IMR-90 (cell line): ENCODE measurements at regions not wholly inside any gene's neighbourhood (a gene's known extent, or its start where the extent isn't known, plus 50 kb on each side); places are given as distances from the start of the nearest gene placed in this dataset.

Experiments used
- BHLHE40 ChIP-seq: fragments of 150-350 bp; IDR thresholded peaks from 2 replicates; pipeline ENCODE4 v1.6.1; 2016; ENCODE audit warnings: mild to moderate bottlenecking, low read depth, low read length
- CEBPB ChIP-seq: IDR thresholded peaks from 2 replicates; pipeline ENCODE4 v1.6.1; 2012; ENCODE audit warnings: low read depth, low read length, improper control_type of control experiment
- CTCF ChIP-seq: conservative IDR thresholded peaks from 2 replicates; pipeline ENCODE4 v1.5.1; 2012; ENCODE audit warnings: mild to moderate bottlenecking, low read depth, low read length, improper control_type of control experiment
- MAFK ChIP-seq: IDR thresholded peaks from 2 replicates; pipeline ENCODE4 v1.6.1; 2012; ENCODE audit warnings: low read depth, low read length, improper control_type of control experiment
- MAZ ChIP-seq: IDR thresholded peaks from 2 replicates; pipeline ENCODE4 v1.6.1; 2012; ENCODE audit warnings: low read depth, mild to moderate bottlenecking, low read length, improper control_type of control experiment, moderate library complexity, borderline replicate concordance
- MXI1 ChIP-seq: IDR thresholded peaks from 2 replicates; pipeline ENCODE4 v1.6.1; 2012; ENCODE audit warnings: low read depth, mild to moderate bottlenecking, low read length, moderate library complexity, borderline replicate concordance
- NFE2L2 ChIP-seq: fragments of 150-350 bp; IDR thresholded peaks from 2 replicates; pipeline ENCODE4 v1.6.1; 2016; ENCODE audit warnings: low read depth, mild to moderate bottlenecking, low read length
- POLR2A ChIP-seq: IDR thresholded peaks from 2 replicates; pipeline ENCODE4 v1.6.1; 2012; ENCODE audit warnings: mild to moderate bottlenecking, low read depth, low read length
- RAD21 ChIP-seq: IDR thresholded peaks from 2 replicates; pipeline ENCODE4 v1.6.1; 2012; ENCODE audit warnings: low read length, improper control_type of control experiment
- RCOR1 ChIP-seq: IDR thresholded peaks from 2 replicates; pipeline ENCODE4 v1.6.1; 2012; ENCODE audit warnings: mild to moderate bottlenecking, low read length, improper control_type of control experiment; ENCODE audit not compliant: insufficient replicate concordance
- RFX5 ChIP-seq: IDR thresholded peaks from 2 replicates; pipeline ENCODE4 v1.8.0; 2012; ENCODE audit warnings: low read depth, mild to moderate bottlenecking, low read length, moderate library complexity
- USF2 ChIP-seq: fragments of 150-350 bp; IDR thresholded peaks from 2 replicates; pipeline ENCODE4 v1.6.1; 2017; ENCODE audit warnings: mild to moderate bottlenecking, antibody characterized with exemption, low read length, low read depth

GRCh38 chr2:7649461-7650228 is 732.4 kb downstream of the RNF144A start:
- TF ChIP-seq MAZ (no peak), RAD21 (no peak), CTCF (no peak), CEBPB (no peak), RCOR1 (no peak), BHLHE40 (no peak), RFX5 (no peak), USF2 (no peak), MXI1 (no peak), POLR2A (no peak), MAFK (no peak), NFE2L2 (no peak)
